GM10266 (cell line): ENCODE measurements at regions not wholly inside any gene's neighbourhood (a gene's known extent, or its start where the extent isn't known, plus 50 kb on each side); places are given as distances from the start of the nearest gene placed in this dataset.

Experiments used
- DNase-seq: peaks from one replicate; pipeline ENCODE4 v3.0.0; 2012; ENCODE audit errors: extremely low spot score
- TF ChIP-seq, protein P1 (sequence below): IDR thresholded peaks from 2 replicates; pipeline ENCODE4 v1.5.1; 2012; ENCODE audit warnings: mild to moderate bottlenecking, low read depth; ENCODE audit not compliant: control insufficient read depth, insufficient read depth; ENCODE audit errors: missing control alignments

DNA sequence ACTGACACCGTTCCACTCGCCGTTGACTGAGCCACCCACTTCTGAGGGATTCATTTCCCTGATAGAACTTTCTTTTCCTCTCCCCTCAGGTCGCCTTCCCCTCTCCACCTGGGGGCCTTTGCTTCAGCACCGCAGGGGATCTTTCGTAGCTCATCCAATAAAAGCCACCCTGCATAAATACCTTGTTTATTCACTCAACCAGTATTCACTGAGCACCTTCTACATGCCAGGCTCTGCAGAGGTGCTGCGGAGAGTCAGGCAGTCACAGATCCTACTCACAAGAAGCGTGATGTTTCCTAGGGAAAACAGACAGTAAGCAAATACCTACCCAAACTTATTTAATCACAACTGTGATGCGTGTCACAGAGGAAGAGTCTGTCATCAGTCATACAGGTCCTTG is 127.7 kb downstream of the TEX36 start:
- TF ChIP-seq, protein P1, sequence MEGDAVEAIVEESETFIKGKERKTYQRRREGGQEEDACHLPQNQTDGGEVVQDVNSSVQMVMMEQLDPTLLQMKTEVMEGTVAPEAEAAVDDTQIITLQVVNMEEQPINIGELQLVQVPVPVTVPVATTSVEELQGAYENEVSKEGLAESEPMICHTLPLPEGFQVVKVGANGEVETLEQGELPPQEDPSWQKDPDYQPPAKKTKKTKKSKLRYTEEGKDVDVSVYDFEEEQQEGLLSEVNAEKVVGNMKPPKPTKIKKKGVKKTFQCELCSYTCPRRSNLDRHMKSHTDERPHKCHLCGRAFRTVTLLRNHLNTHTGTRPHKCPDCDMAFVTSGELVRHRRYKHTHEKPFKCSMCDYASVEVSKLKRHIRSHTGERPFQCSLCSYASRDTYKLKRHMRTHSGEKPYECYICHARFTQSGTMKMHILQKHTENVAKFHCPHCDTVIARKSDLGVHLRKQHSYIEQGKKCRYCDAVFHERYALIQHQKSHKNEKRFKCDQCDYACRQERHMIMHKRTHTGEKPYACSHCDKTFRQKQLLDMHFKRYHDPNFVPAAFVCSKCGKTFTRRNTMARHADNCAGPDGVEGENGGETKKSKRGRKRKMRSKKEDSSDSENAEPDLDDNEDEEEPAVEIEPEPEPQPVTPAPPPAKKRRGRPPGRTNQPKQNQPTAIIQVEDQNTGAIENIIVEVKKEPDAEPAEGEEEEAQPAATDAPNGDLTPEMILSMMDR: no peak
- DNase-seq: no peak

DNA sequence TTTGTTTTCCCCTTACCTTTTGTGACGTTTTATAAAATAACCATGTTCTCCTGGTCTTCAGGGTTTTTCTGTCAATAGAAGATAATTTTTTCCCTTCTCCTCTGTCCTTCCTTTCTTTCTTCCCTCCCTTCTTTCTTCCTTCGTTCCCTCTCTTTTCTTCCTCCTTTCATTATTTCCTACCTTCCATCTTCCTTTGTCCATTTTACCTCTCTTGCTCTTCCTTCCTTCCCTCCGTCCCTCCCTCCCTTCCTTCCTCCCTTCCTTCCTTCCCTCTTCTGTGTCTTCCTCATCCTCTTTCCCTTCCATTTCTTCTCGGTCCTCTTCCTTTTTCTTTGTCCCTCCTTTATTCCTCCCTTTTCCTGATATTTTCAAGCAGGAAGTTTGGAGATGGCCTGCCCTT is 128.2 kb downstream of the TEX36 start:
- TF ChIP-seq, protein P1: no peak
- DNase-seq: no peak

DNA sequence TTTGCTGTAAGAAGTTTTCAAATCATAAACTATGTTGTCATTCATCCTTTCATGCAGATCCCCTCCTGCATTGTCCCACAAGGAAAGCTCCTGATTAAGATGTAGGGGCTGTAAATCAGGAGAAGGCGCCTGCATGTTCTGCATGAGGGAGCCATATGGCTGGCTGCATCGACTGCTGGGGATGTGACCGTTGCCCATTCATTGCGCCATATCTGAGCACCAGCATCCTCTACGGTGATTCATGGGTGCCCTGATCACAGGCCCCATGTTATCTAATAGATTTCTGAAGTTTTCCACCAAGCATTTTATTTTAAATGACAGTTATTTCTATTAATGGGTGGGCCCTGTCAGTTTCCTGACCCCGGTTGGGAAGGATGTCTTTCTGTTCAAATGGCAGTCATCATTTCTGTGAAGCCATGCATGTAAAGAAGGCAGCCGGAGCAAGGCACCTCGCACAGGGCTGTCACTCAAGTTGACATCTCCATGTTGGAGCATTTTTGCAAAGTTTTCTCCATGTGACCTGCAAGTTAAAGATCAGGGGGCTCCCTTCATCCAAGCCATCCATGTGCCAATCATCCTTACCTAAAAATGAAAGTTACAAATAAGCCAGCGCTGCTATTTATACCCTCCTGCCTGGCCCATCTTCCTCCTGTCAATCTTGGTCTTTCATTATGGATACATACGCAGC is 128.8 kb downstream of the TEX36 start:
- TF ChIP-seq, protein P1: no peak
- DNase-seq: no peak

DNA sequence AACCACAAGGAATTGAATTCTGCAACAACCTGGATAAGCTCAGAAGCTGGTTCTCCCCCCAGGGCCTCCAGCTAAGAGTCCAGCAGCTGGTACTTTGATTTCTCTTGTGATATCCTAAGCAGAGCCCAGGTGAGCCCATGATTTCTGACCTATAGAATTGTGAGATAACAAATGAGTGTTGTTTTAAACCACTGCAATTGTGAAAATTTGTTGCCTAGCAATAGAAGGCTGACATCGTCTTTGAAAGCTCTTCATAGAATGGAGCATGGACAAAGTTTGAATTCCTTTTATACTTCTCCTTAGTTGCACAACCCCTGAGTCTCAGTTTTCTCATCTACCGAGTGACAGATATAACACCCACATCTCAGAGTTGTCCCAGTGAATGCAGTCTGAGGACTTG is 129.9 kb downstream of the TEX36 start:
- DNase-seq: no peak
- TF ChIP-seq, protein P1: no peak

DNA sequence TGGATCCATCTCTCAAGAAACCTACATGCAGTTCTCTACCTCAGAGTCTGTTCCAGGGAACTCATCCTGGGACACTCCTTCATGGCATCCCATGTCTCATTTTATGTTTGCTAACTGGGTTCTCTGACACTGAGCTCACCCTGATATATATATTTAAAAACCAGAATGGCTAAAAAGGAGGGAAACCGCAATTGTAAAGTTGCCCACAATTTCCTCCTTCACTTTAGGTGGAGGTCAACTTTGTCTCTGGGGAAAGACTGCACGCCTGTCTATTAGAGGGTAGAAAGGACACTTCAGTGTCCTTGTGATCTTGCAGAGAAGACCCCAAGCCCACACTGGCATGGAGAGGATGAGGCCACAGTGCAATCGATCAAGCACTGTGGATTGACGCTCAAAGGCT is 131.7 kb downstream of the TEX36 start:
- DNase-seq: no peak

DNA sequence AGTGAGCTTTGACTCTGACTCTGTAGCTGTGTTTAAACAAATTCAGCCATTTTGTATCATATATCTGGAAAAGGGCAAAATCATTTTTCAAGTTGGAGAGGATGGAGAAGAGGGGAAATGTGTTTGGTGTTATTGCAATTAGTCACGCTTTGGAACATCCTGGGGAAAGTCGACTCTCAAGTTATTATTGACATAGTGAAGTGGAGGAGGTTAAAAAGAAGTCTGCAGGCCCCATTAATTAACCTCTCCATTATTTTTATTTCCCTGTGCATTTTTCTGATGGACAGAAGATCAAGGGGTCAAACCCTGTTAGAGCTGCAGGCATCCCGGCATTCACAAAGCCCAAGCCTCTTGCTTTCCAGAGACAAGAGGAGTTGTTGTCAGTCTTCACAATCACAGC is 132.6 kb downstream of the TEX36 start:
- DNase-seq: no peak
- TF ChIP-seq, protein P1: no peak

More for the DNA sequence above, 131.7 kb downstream of the TEX36 start:
- TF ChIP-seq, protein P1: no peak

DNA sequence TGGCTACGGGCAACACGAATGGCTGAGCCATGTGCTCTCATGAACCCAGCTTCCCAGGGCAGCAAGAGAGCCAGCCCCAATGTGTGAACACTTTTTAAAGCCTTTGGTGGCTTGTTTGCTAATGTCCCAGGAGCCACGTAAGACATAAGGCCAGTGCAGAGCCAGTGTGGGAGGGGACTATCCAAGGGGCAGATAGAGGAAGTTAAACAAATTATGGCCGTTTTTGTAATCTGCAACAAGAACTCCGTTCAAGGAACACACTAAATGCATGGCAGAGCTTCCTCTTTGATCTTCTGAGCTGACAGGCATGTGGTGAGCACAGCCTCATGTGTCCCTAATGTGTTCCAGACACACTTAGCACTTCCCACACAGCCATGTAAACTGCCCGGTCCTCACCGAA is 133.3 kb downstream of the TEX36 start:
- DNase-seq: no peak
- TF ChIP-seq, protein P1: no peak
